NCI-H1048 (cell line): ENCODE measurements at regions not wholly inside any gene's neighbourhood (a gene's known extent, or its start where the extent isn't known, plus 50 kb on each side); places are given as distances from the start of the nearest gene placed in this dataset.
"Not testable (repeated sequence)": the region's sequence is repeated elsewhere in the genome, so short reads cannot be mapped to it uniquely, and the experiment has no call there.

Source experiments
- DNase-seq: peaks from one replicate; lab custom pipeline; 2025; lab: John Stamatoyannopoulos, UW

DNA sequence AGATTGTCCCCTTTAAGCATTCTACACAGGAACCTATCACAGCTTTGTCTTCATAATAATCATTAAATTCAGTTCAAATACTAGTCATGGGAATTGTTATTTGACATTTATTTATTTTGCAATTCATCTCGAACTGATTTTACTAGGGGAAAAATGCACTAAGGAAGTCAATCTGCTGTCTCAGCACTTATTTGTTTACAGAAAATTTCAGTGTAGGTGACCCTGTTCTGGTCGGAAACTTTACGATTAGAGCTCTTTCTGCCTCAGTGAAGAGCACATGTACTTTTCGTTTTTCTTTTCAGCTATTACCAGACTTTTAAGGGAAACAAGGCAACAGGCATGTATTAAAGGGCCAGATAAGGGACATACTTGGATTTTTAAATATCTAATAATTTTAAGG lies 1405.7 kb upstream of the ZEB2 start:
- no peak for DNase-seq

DNA sequence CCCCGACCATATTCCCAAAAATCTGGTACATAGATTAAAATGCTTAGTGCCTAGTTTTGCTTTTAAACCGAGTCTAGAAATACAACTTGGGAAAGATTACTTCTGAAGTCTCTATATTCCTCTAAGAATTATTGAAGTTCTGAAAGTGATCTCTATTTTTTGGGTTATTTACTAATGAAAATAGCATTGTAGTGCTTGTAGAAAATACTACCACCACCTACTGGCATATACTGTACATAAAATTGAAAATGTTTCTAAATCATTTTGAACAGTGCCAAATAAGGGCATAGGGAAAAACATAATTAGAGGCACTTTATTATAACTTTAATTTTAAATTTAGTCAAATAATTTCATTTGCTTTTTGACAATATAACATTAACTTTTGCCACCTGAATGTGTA lies 1399.6 kb upstream of the ZEB2 start:
- DNase-seq: no peak

DNA sequence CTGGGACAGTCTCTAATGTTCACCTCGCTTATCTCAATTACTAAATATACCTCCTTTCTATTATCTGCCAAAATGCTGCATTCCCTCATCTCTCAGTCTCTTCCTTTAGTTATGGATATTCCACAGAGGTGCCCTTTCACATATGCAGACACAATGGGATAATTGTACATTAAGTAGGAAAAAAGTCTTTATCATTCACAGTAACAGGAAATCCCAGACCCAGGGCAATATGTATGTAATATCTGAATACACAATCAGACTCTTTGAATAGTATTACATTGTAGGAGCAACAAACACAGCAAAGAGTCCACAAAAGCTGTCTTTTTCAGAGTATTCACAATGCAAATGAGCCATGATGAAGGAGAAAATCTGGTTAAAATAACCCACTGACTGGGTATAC lies 1399.0 kb upstream of the ZEB2 start:
- no peak for DNase-seq

DNA sequence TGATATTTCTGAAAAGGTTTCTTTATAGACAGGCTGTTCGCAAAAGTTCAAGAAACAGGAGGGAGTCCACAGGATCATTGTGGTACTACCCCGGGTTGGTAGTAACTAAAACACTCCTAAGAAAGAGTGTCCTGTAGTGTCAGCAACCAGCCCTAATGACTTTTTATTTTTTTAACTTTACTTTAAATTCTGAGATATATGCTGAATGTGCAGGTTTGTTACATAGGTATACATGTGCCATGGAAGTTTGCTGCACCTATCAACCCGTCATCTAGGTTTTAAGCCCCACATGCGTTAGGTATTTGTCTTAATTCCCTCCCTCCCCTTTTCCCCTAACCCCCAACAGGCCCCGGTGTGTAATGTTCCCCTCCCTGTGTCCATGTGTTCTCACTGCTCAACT lies 1396.9 kb upstream of the ZEB2 start:
- no peak for DNase-seq

DNA sequence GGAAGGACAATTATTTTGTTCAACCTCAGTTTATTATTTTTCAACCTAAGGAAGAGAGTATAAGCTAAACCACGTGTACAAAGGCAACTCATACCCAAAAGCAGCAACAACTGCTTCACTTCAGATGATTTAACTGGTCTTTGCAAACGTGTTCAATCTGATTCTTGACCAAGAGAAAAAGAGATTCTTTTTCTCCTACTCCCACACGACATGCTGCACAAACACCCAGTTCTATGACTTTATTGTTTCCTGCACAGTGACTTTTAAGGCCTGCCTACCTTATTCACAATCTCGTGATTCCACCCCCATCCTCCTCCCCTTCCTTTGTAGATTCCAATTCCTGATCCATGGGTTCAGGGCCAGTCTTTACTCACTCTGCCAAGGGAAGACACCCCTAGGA lies 1394.8 kb upstream of the ZEB2 start:
- no peak for DNase-seq

DNA sequence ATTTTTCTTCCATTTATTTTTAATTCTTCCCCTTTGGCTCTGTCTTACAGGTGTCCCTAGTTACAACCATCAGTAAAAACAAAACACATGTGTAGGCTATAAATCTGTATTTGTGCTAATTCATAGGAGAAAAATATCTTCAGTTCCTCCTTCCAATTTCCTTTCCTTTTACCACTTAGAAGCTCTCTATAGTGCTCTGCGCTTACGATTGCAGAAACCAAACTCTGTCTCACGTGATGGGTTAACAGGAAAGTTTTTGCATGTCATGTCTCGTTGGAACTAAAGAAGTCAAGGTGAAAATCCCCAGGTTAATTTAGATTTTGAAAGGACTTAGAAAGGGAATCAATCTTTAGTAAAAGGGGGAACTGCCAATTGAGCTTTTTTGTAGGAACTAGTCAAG lies 1390.5 kb upstream of the ZEB2 start:
- no peak for DNase-seq

DNA sequence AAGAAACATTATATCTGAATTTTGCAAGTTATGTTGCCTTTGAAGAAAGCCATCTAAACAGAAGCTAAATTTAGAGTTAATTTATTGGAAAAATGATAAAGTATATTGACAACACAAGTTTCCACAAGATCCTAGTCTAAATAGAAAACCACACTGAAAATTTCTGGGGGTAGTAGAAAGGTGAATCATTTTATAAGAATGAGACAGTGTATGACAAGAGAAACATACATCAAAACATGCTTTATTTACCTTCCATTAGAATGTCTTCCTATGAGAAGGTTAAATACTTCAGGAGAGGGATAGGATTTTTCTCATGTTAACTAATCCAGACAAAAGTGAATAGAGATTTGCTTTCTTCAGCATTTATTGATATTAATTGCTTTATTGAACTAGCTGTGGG lies 1389.8 kb upstream of the ZEB2 start:
- DNase-seq: no peak

DNA sequence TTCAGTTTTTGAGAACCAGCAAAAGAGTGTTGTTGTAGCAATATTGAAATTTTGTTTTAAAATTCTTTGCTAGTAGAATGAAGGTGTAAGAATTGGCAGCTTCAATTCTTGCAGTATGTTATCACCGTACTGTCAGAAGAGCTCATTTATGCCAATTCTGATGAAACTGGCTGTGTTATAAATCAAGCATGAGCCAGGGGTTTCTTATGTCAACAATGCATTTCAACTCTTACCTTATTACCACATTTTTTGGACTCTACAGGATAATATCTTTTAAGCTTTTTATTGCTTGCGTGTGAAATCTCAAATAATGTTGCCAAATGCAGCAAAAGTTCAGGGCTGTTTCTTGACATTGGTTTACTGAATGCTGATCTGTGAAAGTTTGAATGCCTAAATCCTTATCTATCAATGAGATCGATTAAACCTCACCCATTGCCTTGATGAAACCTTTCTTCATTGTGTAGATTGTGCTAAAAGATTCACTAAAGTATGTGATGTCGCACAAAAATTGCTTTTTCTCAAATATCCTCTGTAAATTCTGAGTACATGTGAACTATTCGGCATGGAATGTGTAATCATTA lies 1389.3 kb upstream of the ZEB2 start:
- DNase-seq: no peak

DNA sequence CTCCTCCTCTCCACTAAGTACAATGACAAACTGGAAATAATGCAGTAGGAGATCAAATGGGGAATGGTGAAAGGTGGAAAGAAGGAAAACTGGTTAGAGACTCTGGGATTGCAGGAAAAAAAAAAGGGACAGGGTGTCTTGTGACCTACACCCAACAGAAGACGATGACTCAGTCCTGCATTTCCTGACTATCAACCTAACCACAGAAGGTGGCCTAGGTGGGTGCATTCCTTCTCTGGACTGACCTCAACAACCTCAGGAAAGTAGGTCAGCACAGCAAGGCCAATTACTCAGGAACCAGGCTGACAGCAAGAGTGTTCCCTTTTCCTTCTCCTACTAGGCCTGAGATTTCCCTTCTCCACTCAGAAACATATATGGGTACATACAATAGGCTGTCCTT lies 1386.4 kb upstream of the ZEB2 start:
- DNase-seq: no peak

DNA sequence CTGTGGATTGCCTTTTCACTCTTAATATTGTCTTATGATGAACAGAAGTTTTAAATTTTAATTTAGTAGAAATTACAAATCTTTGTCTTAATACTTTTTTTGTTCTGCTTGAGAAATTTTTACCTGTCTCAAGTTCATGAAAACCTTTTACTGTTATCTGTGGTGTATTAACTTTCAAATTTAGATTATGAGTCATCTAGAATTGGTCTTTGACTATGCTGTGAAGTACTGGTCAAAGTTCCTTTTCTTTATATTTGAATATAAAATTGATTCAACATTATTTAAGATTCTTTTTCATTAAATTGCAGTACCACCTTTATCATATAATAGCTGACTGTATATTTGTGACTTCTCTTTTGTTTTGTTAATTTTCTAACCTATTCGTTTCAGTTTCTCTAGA lies 1385.5 kb upstream of the ZEB2 start:
- no peak for DNase-seq

DNA sequence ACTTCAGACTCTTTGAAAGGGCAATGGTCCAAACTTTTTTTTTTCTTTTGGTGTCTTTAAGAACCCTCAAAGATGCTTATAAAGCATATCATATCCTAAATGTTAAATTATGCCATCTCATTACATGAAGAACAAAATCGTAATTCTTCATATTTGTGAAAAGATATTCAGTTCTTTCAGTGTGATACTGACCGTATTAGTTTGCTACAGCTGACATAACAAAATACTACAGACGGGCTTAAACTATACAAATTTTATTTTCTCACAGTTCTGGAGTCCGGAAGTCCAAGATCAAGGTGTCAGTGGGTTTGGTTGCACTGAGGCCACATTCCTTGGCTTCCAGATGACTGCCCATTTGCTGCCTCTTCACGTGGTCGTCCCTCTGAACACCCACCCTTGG lies 1377.2 kb upstream of the ZEB2 start:
- no peak for DNase-seq

DNA sequence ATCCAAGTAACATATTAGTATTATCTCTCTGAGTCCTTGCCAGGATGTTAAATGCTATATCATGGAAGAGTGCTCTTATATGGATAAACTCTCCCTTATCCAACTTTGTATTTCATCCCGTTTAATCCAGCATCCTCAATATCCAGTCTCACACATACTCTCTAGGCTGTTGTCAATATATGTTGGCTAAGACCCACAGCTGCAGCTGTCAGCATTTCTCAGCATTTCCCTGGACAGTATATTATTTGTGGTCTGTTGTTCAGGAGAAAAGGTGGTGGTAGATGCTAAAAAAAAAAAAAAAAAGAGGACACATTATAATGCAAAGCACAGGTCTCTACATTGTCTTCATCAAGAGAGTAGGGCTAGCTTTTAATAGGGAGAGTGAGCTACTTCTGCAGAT lies 1368.0 kb upstream of the ZEB2 start:
- DNase-seq: no peak

DNA sequence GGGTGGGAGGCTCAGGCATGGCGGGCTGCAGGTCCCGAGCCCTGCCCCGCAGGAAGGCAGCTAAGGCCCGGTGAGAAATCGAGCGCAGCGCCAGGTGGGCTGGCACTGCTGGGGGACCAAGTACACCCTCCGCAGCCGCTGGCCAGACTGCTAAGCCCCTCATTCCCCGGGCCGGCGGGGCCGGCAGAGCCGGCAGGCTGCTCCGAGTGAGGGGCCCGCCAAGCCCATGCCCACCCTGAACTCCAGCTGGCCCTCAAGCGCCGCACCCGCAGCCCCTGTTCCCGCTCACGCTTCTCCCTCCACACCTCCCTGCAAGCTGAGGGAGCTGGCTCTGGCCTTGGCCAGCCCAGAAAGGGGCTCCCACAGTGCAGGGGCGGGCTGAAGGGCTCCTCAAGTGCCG lies 1361.1 kb upstream of the ZEB2 start:
- not testable (repeated sequence) for DNase-seq

DNA sequence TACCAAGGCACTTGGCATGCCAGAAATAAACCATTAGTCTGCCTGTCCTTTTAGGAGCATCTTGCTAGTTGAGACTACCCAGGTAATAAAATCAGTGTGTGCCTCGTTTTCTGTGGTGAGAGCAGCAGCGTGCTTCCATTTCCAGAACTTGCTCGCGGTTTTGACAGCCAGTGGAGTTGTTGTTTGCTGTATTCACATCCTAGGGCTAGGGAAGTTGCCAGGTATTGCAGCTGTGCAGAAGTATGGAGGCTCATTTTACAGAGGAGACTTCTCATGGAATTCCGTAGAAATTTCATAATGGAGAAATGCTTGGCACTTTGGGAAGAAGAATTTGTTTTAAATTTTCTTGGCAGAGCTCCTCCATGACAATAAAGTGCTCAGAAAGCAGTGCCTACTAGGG lies 1355.1 kb upstream of the ZEB2 start:
- DNase-seq: no peak

DNA sequence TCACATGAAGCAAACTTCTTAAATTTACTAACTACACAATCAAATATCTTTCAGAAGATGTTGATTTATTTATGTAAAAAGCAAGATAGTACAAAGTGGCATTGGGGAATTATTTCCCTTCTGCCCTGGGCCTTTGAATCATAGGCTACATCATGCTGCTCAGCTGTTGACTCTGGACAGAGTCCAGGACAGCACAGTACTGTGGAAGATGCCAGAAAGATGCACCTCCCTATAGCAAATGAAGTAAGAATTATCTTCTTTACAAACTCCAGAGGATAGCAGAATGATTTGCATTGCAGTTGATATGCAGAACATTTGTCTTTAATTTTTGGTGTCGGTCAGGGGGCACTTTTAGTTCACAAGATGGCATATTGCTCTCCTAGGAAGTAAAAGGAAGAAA lies 1354.5 kb upstream of the ZEB2 start:
- DNase-seq: no peak

DNA sequence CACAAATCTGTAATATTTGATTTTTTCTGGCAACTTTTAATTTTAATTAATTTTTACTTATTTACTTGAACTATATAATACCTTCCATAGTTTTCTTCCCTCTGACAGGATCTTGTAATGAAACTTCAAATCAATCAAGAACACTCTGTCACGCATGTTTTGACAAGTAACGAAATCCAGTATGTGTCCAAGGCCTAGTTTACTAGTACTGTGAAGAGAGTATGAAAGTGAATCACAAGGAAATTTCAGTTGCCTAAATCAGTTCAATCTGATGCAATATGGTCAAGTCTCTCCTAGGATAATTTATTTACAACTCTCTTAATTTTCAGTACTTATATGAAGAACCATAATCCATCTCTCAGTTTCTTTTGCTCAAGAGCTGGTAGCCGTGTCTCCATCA lies 1344.6 kb upstream of the ZEB2 start:
- no peak for DNase-seq

DNA sequence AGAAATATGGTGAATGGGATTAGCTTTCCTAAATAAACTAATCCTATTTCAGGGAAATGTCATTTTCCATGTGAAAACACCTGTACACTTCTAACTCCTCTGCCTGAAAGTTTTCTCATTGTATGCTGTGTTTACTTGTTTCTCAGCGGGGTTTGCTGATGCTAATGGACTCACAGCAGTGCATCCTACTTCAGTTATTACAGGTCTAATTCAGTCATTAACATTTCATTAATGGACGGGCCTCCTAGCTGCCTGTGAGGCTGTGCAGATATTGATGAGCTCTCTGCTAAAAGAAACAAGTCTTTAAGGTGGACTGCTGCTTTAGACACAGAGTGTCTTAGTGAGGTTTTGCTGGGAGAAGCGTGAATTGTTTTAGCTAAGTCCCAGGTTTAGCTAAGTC lies 1342.0 kb upstream of the ZEB2 start:
- DNase-seq: no peak

DNA sequence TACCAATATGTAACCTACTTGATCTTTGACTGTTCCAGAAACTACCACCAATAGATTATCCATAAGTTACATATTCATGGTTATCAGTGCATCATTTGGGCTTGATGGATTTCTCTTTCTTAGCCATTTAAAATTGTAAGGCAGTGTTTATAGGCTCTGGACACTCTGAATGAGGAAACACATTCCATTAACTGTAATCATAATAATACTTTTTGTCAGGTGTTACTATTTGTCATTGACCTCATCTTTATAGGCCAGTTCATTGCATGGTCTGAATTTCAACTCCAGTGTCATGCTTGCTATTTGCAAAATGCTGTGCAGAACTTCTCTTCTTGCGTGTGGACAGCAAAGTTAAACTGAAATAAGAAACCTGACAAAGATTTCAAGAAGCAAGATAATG lies 1340.2 kb upstream of the ZEB2 start:
- no peak for DNase-seq

DNA sequence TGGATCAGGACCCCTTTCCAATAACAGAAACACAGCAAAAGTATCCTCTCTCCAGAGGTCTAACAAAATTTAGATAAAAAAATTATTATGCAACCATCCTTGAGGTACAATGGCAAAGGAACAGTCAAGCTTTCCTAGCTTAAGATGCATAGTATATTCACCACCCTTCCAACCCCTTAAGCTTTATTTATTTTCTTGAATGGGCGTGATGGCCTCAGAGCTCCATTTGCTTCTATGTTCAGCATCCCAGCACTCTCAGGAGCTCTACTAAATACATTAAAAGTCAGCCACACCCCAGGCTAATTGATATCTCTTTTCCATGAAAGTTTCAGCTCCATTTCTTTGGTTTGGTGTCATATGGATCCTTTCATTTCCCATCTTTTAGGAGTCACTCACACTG lies 1335.2 kb upstream of the ZEB2 start:
- no peak for DNase-seq

DNA sequence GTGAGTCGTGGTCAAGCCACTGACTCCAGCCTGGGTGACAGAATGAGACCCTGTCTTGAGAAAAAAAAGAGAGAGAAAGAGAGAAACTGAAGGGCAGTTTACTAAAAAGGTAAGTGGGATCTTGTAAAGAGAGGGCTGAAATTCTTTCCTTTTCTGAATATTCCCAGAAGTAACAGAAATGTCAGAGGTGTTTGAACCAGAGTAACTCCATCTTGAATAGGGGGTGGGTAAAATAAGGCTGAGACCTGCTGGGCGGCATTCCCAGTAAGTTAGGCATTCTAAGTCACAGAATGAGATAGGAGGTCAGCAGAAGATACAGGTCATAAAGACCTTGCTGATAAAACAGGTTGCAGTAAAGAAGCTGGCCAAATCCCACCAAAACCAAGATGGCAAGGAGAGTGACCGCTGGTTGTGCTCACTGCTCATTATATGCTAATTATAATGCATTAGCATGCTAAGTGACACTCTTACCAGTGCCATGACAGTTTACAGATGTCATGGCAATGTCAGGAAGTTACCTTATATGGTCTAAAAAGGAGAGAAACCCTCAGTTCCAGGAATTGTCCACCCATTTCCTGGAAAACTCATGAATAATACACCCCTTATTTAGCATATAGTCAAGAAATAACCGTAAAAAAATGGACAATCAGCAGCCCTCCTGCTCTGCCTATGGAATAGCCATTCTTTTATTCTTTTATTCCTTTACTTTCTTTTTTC lies 1334.3 kb upstream of the ZEB2 start:
- no peak for DNase-seq

DNA sequence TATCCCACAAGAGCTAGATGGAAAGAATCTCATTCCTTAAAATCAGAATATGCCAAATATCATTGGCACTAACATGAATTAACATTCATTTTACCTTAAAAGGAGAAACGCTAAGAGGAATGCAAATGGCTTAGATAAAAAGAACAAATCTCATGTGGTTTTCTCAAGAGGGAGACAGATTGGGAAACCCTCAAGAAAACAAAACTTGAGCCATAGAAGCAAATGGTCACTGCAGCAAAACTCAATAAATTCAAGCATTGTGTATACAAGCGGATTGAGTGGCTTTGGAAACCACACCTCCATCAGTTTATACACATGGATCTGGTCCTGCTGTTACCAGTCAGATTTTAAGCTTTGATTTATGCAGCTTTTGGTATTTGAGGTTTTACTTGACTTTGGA lies 1331.8 kb upstream of the ZEB2 start:
- no peak for DNase-seq

DNA sequence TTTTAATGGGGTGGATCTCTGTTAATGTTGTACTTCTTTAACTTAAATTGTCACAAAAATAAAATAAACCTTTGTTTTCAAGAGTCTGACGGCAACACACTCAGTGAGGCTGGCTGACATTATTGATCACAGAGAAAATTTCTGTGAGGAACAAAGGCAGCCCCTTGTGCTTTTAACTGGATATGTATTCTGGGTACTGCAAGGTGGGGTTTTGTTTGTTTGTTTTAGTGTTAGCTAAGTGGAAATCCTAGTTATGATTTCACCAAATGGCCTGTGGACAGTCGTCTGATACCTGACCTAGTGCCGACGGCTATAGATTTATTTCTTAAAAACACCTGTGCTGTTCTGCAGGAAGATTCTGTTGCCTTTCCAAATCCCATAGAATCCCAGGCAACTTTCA lies 1329.5 kb upstream of the ZEB2 start:
- DNase-seq: no peak

DNA sequence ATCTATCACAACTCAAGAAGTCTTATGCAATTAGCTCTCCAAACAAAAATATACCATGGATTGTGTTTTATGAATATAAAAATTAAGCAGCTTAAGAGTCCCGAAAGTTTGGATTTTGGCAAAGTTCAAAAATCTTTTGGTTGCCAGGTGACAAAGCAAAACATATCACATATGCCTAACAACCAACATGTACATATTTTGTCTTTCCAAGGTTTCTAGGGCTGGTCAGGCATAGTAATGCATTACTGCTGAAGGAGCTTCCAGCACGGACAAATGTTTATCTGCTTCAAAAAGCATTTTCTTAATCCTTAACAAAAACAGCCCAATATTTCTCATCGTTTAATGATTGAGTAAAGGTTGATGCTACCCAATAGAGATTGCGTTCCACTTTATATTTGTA lies 1327.1 kb upstream of the ZEB2 start:
- no peak for DNase-seq

DNA sequence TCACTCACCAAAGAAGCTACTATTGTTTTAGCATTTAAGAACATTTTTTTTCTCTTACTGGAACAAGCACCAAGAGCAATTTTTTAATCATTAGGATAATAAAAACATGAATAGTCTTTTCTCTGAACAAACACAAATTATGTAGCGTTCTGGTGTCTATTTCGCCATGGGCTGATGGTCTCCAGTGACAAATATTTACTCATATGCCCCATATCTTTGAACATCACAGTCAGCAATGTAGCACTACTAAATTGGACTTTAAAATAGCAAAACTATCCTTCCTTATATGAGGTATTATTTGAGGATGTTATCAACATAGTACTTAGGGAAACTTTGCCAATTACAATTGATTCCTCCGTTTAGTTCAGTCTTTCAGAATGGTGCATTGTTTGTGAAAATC lies 1326.0 kb upstream of the ZEB2 start:
- DNase-seq: no peak
